ENCODE measurements at regions not wholly inside any gene's neighbourhood (a gene's known extent, or its start where the extent isn't known, plus 50 kb on each side); places are given as distances from the start of the nearest gene placed in this dataset.

DNA sequence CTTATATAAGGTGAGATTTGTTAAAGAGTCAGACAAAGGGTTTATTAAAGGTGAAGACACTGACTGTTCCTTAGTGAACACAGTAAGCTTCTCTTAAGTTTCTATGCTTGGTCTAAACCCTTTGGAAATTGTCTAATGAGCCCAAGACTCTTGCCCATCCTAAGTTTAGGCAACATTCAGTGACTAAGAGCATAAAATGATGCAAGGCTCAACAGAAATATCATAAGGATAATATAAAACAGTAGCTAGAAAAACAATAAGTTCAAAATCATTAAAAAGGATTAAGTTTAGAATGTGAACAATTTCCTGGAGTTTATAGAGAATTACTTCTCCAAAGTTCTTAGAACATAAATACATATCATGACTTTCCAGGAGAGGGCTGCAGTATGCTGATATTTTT lies 108.9 kb upstream of the PDC start:
- TF ChIP-seq, protein P1, sequence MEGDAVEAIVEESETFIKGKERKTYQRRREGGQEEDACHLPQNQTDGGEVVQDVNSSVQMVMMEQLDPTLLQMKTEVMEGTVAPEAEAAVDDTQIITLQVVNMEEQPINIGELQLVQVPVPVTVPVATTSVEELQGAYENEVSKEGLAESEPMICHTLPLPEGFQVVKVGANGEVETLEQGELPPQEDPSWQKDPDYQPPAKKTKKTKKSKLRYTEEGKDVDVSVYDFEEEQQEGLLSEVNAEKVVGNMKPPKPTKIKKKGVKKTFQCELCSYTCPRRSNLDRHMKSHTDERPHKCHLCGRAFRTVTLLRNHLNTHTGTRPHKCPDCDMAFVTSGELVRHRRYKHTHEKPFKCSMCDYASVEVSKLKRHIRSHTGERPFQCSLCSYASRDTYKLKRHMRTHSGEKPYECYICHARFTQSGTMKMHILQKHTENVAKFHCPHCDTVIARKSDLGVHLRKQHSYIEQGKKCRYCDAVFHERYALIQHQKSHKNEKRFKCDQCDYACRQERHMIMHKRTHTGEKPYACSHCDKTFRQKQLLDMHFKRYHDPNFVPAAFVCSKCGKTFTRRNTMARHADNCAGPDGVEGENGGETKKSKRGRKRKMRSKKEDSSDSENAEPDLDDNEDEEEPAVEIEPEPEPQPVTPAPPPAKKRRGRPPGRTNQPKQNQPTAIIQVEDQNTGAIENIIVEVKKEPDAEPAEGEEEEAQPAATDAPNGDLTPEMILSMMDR (IDR thresholded peaks at IDR 0.05; ENCODE audit: insufficient read depth, low read length, poor library complexity, severe bottlenecking), result no peak
- Histone ChIP-seq H3K36me3 (ENCODE audit: control insufficient read depth, insufficient read depth, low read length) (no peaks in the 10 kb centered on the region), H3K27me3 (replicated peaks; ENCODE audit: control insufficient read depth, insufficient read depth, low read length) (no peaks in the 10 kb centered on the region), H3K4me3 (replicated peaks; ENCODE audit: low read depth, low read length) (no peak overlapping the region)
- DNase-seq (ENCODE audit: extremely low read depth, insufficient read length), result no peak

DNA sequence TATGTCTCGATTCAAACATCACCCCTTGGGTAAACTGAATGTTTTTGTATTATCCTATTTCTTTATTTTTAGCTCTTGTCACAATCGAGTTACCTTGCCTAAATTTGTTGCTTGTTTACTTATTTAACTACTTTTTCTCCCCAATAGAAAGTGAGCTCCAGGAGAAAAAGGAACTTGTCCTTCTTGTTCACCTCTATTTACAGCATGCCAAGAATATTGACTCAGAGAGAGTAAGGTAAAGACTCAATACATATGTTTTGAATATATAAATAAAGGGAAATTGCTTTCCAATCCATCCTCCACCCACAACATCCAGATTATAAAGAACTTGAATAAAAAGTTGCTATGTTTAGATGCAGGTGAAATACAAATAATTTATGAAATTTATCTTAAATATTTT lies 107.3 kb upstream of the PDC start:
- H3K36me3 ChIP-seq (ENCODE audit: control insufficient read depth, insufficient read depth, low read length), result no peaks in the 10 kb centered on the region
- H3K4me3 ChIP-seq (replicated peaks; ENCODE audit: low read depth, low read length), result no peak overlapping the region
- no peaks in the 10 kb centered on the region for H3K27me3 ChIP-seq (replicated peaks; ENCODE audit: control insufficient read depth, insufficient read depth, low read length)
- DNase-seq (ENCODE audit: extremely low read depth, insufficient read length), result no peak
- TF ChIP-seq, protein P1 (IDR thresholded peaks at IDR 0.05; ENCODE audit: insufficient read depth, low read length, poor library complexity, severe bottlenecking), result no peak

DNA sequence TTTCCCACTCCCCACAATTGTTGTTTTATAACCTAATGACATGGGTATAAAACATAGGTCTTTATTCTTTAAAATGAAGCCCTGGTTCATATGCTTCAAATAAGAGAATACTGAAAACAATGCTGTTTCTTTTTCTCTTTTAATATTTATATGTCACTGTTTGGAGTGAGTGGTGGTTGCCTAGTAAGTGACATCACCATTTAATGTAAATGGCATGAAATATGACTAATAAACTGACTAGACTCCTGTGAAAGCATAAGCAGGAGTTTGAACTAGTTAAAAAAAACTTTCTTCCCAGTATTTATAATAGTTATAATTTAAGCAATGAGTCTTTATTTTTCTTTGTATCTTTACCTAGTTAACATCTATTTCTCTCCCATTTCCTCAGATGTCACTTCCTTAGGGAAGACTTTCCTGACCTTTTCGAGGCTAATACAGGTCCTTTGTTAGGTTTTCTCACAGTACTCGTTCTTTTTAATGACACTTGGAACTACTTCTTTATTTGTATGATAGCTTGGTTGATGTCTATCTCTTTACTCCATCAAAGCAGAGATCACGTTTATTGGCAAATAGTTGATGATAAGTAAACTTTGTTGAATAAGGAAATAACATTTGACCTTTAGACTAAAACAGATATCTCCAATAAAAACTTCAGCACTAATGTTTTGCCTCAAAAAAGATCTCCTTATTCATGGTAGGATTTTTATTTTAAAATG lies 105.4 kb upstream of the PDC start:
- Histone ChIP-seq H3K36me3 (ENCODE audit: control insufficient read depth, insufficient read depth, low read length) (no peaks in the 10 kb centered on the region), H3K4me3 (replicated peaks; ENCODE audit: low read depth, low read length) (no peak overlapping the region), H3K27me3 (replicated peaks; ENCODE audit: control insufficient read depth, insufficient read depth, low read length) (no peaks in the 10 kb centered on the region)
- DNase-seq (ENCODE audit: extremely low read depth, insufficient read length), result no peak
- TF ChIP-seq, protein P1 (IDR thresholded peaks at IDR 0.05; ENCODE audit: insufficient read depth, low read length, poor library complexity, severe bottlenecking), result no peak

DNA sequence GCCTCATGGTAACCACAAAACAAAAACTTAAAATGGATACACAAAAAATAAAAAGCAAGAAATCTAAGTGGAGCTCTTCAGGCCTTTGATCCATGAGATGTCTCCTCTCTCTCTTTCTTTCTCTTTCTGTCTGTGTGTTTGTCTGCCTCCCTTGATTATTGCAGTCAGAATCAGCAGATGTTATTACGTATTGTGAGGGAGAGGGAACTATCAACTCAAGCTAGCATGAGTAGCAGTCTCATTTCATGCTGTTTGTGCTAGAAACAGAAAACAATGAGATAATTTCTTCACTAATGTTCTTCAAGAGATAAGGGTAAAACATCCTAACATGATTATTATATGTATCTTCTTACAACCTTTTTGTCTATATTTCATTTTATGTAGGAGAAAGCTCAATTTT lies 103.7 kb upstream of the PDC start:
- TF ChIP-seq, protein P1 (IDR thresholded peaks at IDR 0.05; ENCODE audit: insufficient read depth, low read length, poor library complexity, severe bottlenecking), result no peak
- H3K36me3 ChIP-seq (ENCODE audit: control insufficient read depth, insufficient read depth, low read length), result no peaks in the 10 kb centered on the region
- DNase-seq (ENCODE audit: extremely low read depth, insufficient read length), result no peak
- H3K4me3 ChIP-seq (replicated peaks; ENCODE audit: low read depth, low read length), result no peak overlapping the region
- no peaks in the 10 kb centered on the region for H3K27me3 ChIP-seq (replicated peaks; ENCODE audit: control insufficient read depth, insufficient read depth, low read length)

DNA sequence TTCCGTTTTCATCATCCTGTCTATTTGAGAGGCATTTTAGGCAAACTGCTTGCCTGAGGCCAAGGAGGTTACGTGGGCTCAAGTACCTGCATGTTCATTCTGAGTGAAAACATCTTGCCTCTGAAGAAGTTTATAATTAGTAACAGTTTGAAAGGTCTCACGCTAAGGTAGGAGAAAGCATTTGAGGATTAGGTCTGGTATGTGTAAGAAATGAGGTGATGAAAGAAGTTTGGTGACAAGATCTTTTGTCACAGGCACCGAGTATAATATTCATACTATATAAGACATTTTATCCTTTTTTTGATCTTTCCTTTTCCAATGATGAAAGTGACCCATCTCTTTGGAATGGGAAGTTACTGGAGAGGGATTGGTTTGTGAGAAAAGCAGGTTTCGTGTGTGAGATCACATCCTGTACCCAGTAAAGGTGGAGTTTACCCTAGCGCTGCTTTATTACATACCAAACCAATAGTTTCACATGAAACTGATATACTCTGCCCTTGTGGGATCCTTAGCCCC lies 98.7 kb upstream of the PDC start:
- Histone ChIP-seq H3K36me3 (ENCODE audit: control insufficient read depth, insufficient read depth, low read length) (no peaks in the 10 kb centered on the region), H3K4me3 (replicated peaks; ENCODE audit: low read depth, low read length) (no peak overlapping the region), H3K27me3 (replicated peaks; ENCODE audit: control insufficient read depth, insufficient read depth, low read length) (no peaks in the 10 kb centered on the region)
- DNase-seq (ENCODE audit: extremely low read depth, insufficient read length), result peak; percentile 26
- TF ChIP-seq, protein P1 (IDR thresholded peaks at IDR 0.05; ENCODE audit: insufficient read depth, low read length, poor library complexity, severe bottlenecking), result no peak
